Femur (tissue), 1 donor: ENCODE measurements at regions not wholly inside any gene's neighbourhood (a gene's known extent, or its start where the extent isn't known, plus 50 kb on each side); places are given as distances from the start of the nearest gene placed in this dataset.
"Not testable (repeated sequence)": the region's sequence is repeated elsewhere in the genome, so short reads cannot be mapped to it uniquely, and the experiment has no call there.

Experiments used
- DNase-seq: peaks from one replicate; pipeline ENCODE4 v3.0.0-alpha.2; 2017

- no peak for DNase-seq
Measured at GRCh38 chr2:138274421-138275291, 226.9 kb upstream of the SPOPL start.

GRCh38 chr2:138275292-138275690 lies 226.3 kb upstream of the SPOPL start:
- no peak for DNase-seq

DNA sequence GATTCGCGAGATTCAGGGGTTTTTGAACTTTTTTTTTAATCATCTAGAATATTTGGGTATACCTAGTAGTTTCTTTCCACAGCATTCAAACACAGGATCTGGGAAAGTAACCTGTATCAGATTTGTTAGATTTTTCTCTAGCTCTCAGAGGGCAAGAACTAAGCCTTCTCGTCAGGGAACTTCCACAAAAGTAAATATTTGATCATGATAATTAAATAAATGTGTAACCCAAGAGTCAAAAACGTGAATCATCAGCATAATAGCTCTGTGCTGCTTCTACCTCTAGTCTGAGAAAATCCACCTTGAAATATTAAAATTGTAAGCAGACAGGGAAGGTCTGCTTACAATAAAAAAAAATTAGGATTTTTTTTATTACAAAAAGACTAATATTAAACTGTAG lies 225.7 kb upstream of the SPOPL start:
- no peak for DNase-seq

DNA sequence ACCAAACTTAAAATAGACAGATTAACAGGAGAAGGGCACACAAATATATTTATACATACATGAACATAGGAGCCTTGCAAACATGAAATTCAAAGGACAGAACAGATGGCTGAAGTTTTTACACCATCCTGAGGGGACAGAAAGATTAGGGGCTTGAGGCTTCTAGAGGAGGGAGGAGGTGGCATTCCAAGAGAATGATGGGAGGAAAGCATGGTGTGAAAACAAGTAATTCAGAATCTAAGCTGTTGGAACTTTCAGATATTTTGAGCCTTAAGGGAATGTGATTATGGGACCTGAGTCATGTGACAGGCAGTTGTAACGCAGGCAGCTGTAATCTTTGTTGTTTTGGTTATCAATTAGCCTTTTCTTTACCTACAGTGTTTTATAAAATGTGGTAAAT lies 225.2 kb upstream of the SPOPL start:
- no peak for DNase-seq

- no peak for DNase-seq
Measured at GRCh38 chr2:138277062-138277461, 224.5 kb upstream of the SPOPL start.

- DNase-seq, result no peak
Measured at GRCh38 chr2:138279871-138280270, 221.7 kb upstream of the SPOPL start.

DNA sequence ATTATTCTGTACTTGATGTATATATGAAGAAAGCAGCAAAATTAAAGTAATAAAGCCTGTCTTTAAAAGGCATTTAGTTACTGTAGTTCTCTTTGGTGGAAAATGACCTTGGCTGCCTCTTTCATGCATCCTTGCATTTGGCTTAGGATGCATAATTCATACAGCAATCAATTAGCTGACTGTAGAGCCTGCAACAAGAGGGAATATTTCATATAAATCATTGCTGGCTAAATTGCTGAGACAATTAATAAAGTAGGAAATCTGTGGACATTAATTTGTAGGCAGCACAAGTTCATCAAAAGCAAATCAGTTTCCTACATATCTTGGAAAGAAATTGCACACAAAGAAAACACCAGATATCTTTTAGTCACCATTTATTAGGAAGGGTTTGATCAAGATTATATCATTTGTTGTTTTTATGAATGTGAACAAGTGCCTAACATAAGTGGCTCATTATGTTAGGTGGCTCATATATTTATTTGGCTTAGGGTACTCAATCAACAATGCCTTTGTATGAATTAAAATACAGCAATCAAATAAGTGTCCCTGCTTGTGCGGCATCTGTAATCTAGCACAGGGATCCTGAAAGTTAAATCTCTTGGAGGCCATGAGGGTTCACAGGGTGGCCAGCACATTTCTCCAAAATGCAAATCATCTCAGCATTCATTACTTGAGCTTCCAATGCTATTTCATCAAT lies 220.4 kb upstream of the SPOPL start:
- DNase-seq, result no peak

DNA sequence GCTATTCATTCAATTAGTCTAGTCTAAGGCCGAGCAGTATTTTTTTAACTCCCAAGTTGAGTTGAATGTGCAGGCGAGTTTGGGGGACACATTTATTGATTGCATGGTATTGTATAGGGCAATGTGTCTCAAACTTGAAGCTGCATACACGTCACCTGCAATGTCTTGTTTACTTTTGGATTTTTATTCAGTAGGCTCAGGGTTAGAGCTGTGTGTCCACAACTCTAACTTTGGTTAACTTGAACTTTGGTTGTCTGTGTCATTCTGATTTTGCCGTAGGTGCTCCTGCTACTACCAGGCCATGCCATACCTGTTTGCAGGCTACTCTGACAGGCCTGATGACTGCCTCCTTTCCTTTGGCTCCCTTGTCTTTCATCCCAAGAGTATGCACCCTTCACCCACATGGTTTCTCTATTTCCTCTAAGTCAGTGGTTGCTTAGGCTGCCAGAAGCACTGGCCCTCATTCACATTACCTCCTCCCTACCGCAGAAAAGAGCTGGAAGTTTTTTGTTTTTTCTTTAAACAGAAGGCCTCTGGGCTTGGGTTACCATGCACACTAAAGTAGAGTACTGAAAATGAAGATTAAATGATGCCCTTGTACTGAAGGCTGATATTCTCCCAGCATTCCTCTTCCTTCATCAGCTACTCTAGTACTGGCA lies 219.4 kb upstream of the SPOPL start:
- no peak for DNase-seq

GRCh38 chr2:138291805-138292204 lies 209.8 kb upstream of the SPOPL start:
- DNase-seq, result no peak

DNA sequence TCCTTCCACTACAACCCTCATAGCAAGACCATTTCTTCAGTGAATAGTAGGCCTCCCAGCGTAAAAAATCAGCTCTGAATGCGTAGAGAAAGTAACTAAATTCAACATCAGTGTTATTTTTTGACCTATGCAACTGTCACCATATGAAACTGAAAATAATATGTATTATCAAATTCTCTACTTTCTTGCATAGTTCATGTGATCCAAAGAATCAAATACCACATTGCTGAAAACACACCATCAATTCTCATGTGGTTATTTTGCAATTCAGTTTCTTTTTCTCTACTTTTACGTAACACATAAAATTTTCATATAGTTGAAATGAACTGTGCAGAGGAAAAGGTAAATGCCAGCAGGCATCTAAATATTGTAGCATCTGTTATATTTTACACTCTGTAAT lies 208.5 kb upstream of the SPOPL start:
- DNase-seq, result no peak

GRCh38 chr2:138293549-138293948 lies 208.0 kb upstream of the SPOPL start:
- DNase-seq, result no peak

- DNase-seq, result no peak
Measured at GRCh38 chr2:138294451-138294850, 207.1 kb upstream of the SPOPL start.

GRCh38 chr2:138296365-138296764 lies 205.2 kb upstream of the SPOPL start:
- DNase-seq, result no peak

DNA sequence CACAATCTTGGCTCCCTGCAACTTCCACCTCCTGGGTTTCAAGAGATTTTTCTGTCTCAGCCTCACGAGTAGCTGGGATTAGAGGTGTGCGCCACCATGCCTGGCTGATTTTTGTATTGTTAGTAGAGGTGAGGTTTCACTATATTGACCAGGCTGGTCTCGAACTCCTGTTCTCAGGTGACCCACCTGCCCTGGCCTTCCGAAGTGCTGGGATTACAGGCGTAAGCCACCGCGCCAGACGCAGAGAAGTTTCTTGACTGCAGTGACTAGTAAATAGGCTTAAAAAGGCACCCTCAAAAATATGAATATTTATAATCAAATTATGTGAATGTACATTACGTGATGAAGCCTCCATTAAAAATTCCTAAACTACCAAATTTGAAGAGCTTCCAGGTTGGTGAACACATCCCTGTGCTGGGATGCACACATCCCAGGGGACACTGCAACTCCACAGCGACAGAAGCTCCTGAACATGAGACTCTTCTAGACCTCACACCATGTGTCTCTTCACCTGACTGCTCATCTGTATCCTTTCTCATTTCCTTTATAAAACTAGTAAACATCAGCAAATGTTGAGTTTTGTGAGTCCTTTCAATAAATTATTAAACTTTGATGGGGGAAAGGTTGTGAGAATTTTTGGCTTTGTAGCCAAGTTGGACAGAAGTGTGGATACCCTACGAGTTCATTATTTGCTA lies 203.3 kb upstream of the SPOPL start:
- DNase-seq, result no peak

DNA sequence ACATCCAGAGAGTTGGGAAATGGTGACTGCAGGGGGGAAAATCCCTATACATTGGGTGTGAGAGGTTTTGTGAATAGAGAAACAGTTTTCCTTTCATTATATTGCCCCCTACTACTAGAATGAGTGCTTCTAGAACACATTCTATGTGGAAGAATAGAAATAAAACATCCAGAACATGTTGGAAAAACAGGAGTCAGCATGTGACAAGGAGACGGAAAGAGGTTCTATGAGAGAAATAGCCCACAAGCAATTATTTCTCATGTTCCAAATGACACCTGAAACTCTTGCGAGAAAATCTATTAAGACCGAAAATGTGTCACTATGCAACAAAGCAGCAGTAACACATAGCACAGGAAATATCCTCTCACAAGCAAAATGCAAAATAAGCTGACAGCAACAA lies 202.7 kb upstream of the SPOPL start:
- no peak for DNase-seq

GRCh38 chr2:138306626-138307025 lies 194.9 kb upstream of the SPOPL start:
- no peak for DNase-seq

DNA sequence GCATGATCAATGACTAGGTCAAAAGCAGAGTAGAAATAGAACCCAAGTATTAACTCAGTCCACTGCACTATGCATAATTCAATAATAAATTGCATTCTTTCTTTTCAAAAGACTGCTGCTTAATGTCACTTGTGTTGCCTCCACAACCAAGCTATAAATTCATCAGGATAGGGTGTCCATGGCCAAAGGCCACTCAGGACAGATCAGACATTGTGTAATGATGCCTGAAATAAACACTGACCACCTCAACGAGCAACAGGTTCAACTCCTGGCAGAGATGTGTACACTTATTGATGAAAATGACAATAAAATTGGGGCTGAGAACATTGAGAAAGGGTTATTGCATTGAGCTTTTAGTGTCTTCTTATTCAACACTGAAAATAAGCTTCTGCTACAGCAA lies 194.5 kb upstream of the SPOPL start:
- no peak for DNase-seq

GRCh38 chr2:138309760-138310159 lies 191.8 kb upstream of the SPOPL start:
- no peak for DNase-seq

GRCh38 chr2:138312061-138312460 lies 189.5 kb upstream of the SPOPL start:
- no peak for DNase-seq

DNA sequence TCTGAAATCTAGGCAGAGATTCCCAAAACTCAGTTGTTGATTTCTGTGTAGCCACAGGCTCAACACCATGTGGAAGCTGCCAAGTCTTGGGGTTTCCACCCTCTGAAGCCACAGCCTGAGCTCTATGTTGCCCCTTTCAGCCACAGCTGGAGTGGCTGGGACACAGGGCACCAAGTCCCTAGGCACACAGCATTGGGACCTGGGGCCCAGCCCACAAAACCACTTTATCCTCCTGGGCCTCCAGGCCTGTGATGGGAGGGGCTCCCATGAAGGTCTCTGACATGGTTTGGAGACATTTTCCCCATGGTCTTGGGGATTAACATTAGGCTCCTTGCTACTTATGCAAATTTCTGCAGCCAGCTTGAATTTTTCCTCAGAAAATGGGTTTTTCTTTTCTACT lies 186.0 kb upstream of the SPOPL start:
- not testable (repeated sequence) for DNase-seq

DNA sequence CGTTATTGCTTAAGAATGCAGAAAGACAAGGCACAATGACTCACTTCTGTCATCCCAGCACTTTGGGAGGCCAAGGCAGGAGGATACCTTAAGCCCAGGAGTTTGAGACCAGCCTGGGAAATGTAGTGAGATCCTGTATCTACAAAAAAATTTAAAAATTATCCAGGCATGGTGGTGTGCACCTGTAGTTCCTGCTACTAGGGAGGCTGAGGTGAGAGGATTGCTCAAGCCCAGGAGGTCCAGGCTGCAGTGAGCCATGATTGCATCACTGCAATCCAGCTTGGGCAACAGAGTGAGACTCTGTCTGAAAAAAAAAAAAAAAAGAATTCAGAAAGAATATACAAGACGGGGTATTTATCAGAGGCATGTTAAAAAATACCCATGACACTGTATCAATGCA lies 182.0 kb upstream of the SPOPL start:
- DNase-seq, result no peak

- no peak for DNase-seq
Measured at GRCh38 chr2:138321458-138321857, 180.1 kb upstream of the SPOPL start.

DNA sequence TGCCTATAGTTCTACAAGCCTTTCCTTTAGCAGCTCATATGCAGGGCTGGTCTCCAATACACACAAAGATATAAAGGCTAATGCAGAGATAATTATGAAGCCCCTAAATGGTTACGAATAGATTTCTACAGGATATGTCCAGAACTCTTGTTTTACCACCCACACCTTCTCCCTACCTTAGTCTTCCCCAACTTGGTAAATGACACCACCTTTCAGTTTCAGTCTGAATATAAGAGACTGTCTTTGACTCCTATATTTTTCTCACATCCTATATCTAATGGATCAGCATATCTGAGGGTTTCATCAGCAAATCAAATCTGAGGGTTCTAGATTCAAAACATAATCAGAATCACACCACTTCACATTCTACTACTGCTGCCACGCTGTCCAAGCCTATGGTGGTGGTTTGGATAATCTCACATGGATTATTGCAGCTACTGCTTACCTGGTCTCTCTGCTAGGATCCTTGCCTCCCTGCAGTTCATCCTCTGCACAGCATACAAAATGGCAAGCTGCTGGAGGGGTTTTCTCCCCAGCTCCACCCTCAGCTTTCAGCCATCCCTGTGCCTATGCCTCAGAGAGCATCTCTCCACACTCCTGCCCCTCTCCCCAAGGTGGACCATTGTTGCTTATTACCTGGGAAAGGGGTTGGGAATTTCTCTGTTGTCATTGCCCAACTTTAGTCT lies 178.0 kb upstream of the SPOPL start:
- DNase-seq, result no peak
